ENCODE measurements at regions not wholly inside any gene's neighbourhood (a gene's known extent, or its start where the extent isn't known, plus 50 kb on each side); places are given as distances from the start of the nearest gene placed in this dataset.

GRCh38 chrX:118205421-118206395 is 89.1 kb upstream of the KLHL13 start:
- Histone ChIP-seq H3K36me3 (ENCODE audit: control insufficient read depth, insufficient read depth, low read length) (no peaks in the 10 kb centered on the region), H3K4me3 (replicated peaks; ENCODE audit: low read depth, low read length) (no peak overlapping the region), H3K27me3 (replicated peaks; ENCODE audit: control insufficient read depth, insufficient read depth, low read length) (no peaks in the 10 kb centered on the region)
- DNase-seq (ENCODE audit: extremely low read depth, insufficient read length): no peak
- no peak for TF ChIP-seq CTCF (IDR thresholded peaks at IDR 0.05; ENCODE audit: insufficient read depth, low read length, poor library complexity, severe bottlenecking)

GRCh38 chrX:118207831-118208453 is 91.3 kb upstream of the KLHL13 start:
- no peak overlapping the region for H3K4me3 ChIP-seq (replicated peaks; ENCODE audit: low read depth, low read length)
- no peak for DNase-seq (ENCODE audit: extremely low read depth, insufficient read length)
- no peaks in the 10 kb centered on the region for H3K36me3 ChIP-seq (ENCODE audit: control insufficient read depth, insufficient read depth, low read length)
- H3K27me3 ChIP-seq (replicated peaks; ENCODE audit: control insufficient read depth, insufficient read depth, low read length): no peaks in the 10 kb centered on the region
- TF ChIP-seq CTCF (IDR thresholded peaks at IDR 0.05; ENCODE audit: insufficient read depth, low read length, poor library complexity, severe bottlenecking): no peak

GRCh38 chrX:118208481-118208880 is 91.9 kb upstream of the KLHL13 start:
- no peak for DNase-seq (ENCODE audit: extremely low read depth, insufficient read length)
- no peak overlapping the region for H3K4me3 ChIP-seq (replicated peaks; ENCODE audit: low read depth, low read length)
- H3K36me3 ChIP-seq (ENCODE audit: control insufficient read depth, insufficient read depth, low read length): no peaks in the 10 kb centered on the region
- no peak for TF ChIP-seq CTCF (IDR thresholded peaks at IDR 0.05; ENCODE audit: insufficient read depth, low read length, poor library complexity, severe bottlenecking)
- no peaks in the 10 kb centered on the region for H3K27me3 ChIP-seq (replicated peaks; ENCODE audit: control insufficient read depth, insufficient read depth, low read length)

- TF ChIP-seq CTCF (IDR thresholded peaks at IDR 0.05; ENCODE audit: insufficient read depth, low read length, poor library complexity, severe bottlenecking): no peak
- no peaks in the 10 kb centered on the region for H3K36me3 ChIP-seq (ENCODE audit: control insufficient read depth, insufficient read depth, low read length)
- peak overlapping the region; percentile 29; the same call in 1 of the 2 replicates for H3K4me3 ChIP-seq (replicated peaks; ENCODE audit: low read depth, low read length)
- DNase-seq (ENCODE audit: extremely low read depth, insufficient read length): peak; percentile 49
- no peaks in the 10 kb centered on the region for H3K27me3 ChIP-seq (replicated peaks; ENCODE audit: control insufficient read depth, insufficient read depth, low read length)
These were observed 95.5 kb upstream of the KLHL13 start for GRCh38 chrX:118211891-118212816.

GRCh38 chrX:118212817-118213183 is 96.2 kb upstream of the KLHL13 start:
- Histone ChIP-seq H3K36me3 (ENCODE audit: control insufficient read depth, insufficient read depth, low read length) (no peaks in the 10 kb centered on the region), H3K27me3 (replicated peaks; ENCODE audit: control insufficient read depth, insufficient read depth, low read length) (no peaks in the 10 kb centered on the region), H3K4me3 (replicated peaks; ENCODE audit: low read depth, low read length) (no peak overlapping the region; the same call in 1 of the 2 replicates)
- TF ChIP-seq CTCF (IDR thresholded peaks at IDR 0.05; ENCODE audit: insufficient read depth, low read length, poor library complexity, severe bottlenecking): no peak
- peak; percentile 16 for DNase-seq (ENCODE audit: extremely low read depth, insufficient read length)
